ENCODE measurements at regions not wholly inside any gene's neighbourhood (a gene's known extent, or its start where the extent isn't known, plus 50 kb on each side); places are given as distances from the start of the nearest gene placed in this dataset.

GRCh38 chr3:36095238-36095637 lies 285.1 kb upstream of the STAC start:
- Histone ChIP-seq H3K9ac (replicated peaks; ENCODE audit: extremely low read depth, insufficient read depth, low read length) (no peak overlapping the region), H3K4me1 (ENCODE audit: control insufficient read depth, extremely low read depth, insufficient read depth, low read length) (no peaks in the 10 kb centered on the region), H3K36me3 (ENCODE audit: control insufficient read depth in 2 of 2, extremely low read depth in 1 of 2, insufficient read depth in 2 of 2, low read length in 2 of 2) (no peaks in the 10 kb centered on the region), H3K9me3 (replicated peaks; ENCODE audit: control insufficient read depth, insufficient read depth, low read length) (no peaks in the 10 kb centered on the region), H3K4me3 (replicated peaks in 1 of 3; ENCODE audit: insufficient read depth in 1 of 3, low read depth in 1 of 3, low read length in 3 of 3) (no peak overlapping the region), H3K9me1 (replicated peaks; ENCODE audit: control insufficient read depth, extremely low read depth, insufficient read depth, low read length) (no peaks in the 10 kb centered on the region), H2AFZ (ENCODE audit: low read depth, low read length) (no peak overlapping the region), H4K20me1 (replicated peaks; ENCODE audit: control insufficient read depth, extremely low read depth, insufficient read depth, low read length) (no peaks in the 10 kb centered on the region), H3K4me2 (ENCODE audit: insufficient read depth, low read length) (no peak overlapping the region), H3K27ac (ENCODE audit: insufficient read depth, low read depth, low read length) (no peak overlapping the region), H3K27me3 (ENCODE audit: control insufficient read depth in 2 of 2, insufficient read depth in 2 of 2, low read length in 2 of 2) (no peaks in the 10 kb centered on the region), H3K79me2 (ENCODE audit: control insufficient read depth, insufficient read depth, low read length) (no peaks in the 10 kb centered on the region)
- POLR2A ChIA-PET: no interaction called here
- BruUV-seq (replicated peaks): no TSS peak
- dilution Hi-C loops (cut with MboI; ENCODE audit: extremely low pct_ligation_motif_present, low sequenced_read_pairs): no loop called here
- FAIRE-seq (no peak), DNase-seq (ENCODE audit: low read depth, low spot score) (no peak)
- CTCF ChIA-PET: no interaction called here
- TF ChIP-seq POLR2AphosphoS5 (IDR thresholded peaks at IDR 0.05; ENCODE audit: insufficient read depth, low read depth, low read length): no peak
- intact Hi-C loops (cut with micrococcal nuclease): no loop called here

GRCh38 chr3:36097209-36097608 lies 283.1 kb upstream of the STAC start:
- Histone ChIP-seq H2AFZ (ENCODE audit: low read depth, low read length) (no peak overlapping the region), H3K36me3 (ENCODE audit: control insufficient read depth in 2 of 2, extremely low read depth in 1 of 2, insufficient read depth in 2 of 2, low read length in 2 of 2) (no peaks in the 10 kb centered on the region), H3K27me3 (ENCODE audit: control insufficient read depth in 2 of 2, insufficient read depth in 2 of 2, low read length in 2 of 2) (no peaks in the 10 kb centered on the region), H3K27ac (ENCODE audit: insufficient read depth, low read depth, low read length) (no peak overlapping the region), H3K79me2 (ENCODE audit: control insufficient read depth, insufficient read depth, low read length) (no peaks in the 10 kb centered on the region), H4K20me1 (replicated peaks; ENCODE audit: control insufficient read depth, extremely low read depth, insufficient read depth, low read length) (no peaks in the 10 kb centered on the region), H3K4me2 (ENCODE audit: insufficient read depth, low read length) (no peak overlapping the region), H3K4me3 (replicated peaks in 1 of 3; ENCODE audit: insufficient read depth in 1 of 3, low read depth in 1 of 3, low read length in 3 of 3) (no peak overlapping the region), H3K9me1 (replicated peaks; ENCODE audit: control insufficient read depth, extremely low read depth, insufficient read depth, low read length) (no peaks in the 10 kb centered on the region), H3K4me1 (ENCODE audit: control insufficient read depth, extremely low read depth, insufficient read depth, low read length) (no peaks in the 10 kb centered on the region), H3K9me3 (replicated peaks; ENCODE audit: control insufficient read depth, insufficient read depth, low read length) (no peaks in the 10 kb centered on the region), H3K9ac (replicated peaks; ENCODE audit: extremely low read depth, insufficient read depth, low read length) (no peak overlapping the region)
- TF ChIP-seq POLR2A (IDR thresholded peaks at IDR 0.05; ENCODE audit: low read depth, low read length) (no peak), MYC (IDR thresholded peaks at IDR 0.05; ENCODE audit: low read depth, low read length) (no peak), POLR2AphosphoS5 (IDR thresholded peaks at IDR 0.05; ENCODE audit: insufficient read depth, low read depth, low read length) (no peak), FOS (IDR thresholded peaks at IDR 0.05; ENCODE audit: borderline replicate concordance, insufficient read depth, low read length) (no peak), EZH2 (IDR thresholded peaks at IDR 0.05; ENCODE audit: borderline replicate concordance, low read depth, low read length, severe bottlenecking) (no peak), MAX (IDR thresholded peaks at IDR 0.05; ENCODE audit: insufficient read depth, insufficient read length) (no peak), JUN (IDR thresholded peaks at IDR 0.05; ENCODE audit: borderline replicate concordance, insufficient read depth, insufficient read length, low read depth) (no peak), CTCF (IDR thresholded peaks at IDR 0.05; ENCODE audit: extremely low read depth in 1 of 2, insufficient read depth in 1 of 2, low read depth in 1 of 2, low read length in 2 of 2) (no peak), GATA2 (IDR thresholded peaks at IDR 0.05; ENCODE audit: insufficient read depth, insufficient read length, low read depth, low read length) (no peak)
- ChIA-PET POLR2A (no interaction called here), CTCF (no interaction called here)
- dilution Hi-C loops (cut with MboI; ENCODE audit: extremely low pct_ligation_motif_present, low sequenced_read_pairs) (no loop called here), intact Hi-C loops (cut with micrococcal nuclease) (no loop called here)
- BruUV-seq (replicated peaks): no TSS peak
- no peak for FAIRE-seq
- DNase-seq (ENCODE audit: low read depth, low spot score): no peak
